C1 segment of cervical spinal cord (tissue), 14 donors: ENCODE measurements at regions not wholly inside any gene's neighbourhood (a gene's known extent, or its start where the extent isn't known, plus 50 kb on each side); places are given as distances from the start of the nearest gene placed in this dataset.

ENCODE experiments used
- DNase-seq, 14 donors: peaks; one replicate each; lab custom pipeline; 2025; lab: John Stamatoyannopoulos, UW

- no peak for DNase-seq
Measured at GRCh38 chr5:135124128-135124527, 90.1 kb upstream of the PITX1 start.

- DNase-seq = no peak
Measured at GRCh38 chr5:135122797-135123196, 88.8 kb upstream of the PITX1 start.

- no peak for DNase-seq
Measured at GRCh38 chr5:135120951-135121350, 86.9 kb upstream of the PITX1 start.

GRCh38 chr5:135119481-135119880, 85.5 kb upstream of the PITX1 start:
- no peak for DNase-seq

GRCh38 chr5:135117590-135117989, 83.6 kb upstream of the PITX1 start:
- no peak for DNase-seq

GRCh38 chr5:135116160-135116561, 82.1 kb upstream of the PITX1 start:
- DNase-seq = peak in 3 of 14 donors; percentile 11 to 37 (median 36)

GRCh38 chr5:135115591-135115990, 81.6 kb upstream of the PITX1 start:
- DNase-seq = no peak

- no peak for DNase-seq
Measured at GRCh38 chr5:135114759-135115158, 80.7 kb upstream of the PITX1 start.

- no peak for DNase-seq
Measured at GRCh38 chr5:135112008-135112725, 78.1 kb upstream of the PITX1 start.

- DNase-seq = no peak
Measured at GRCh38 chr5:135110785-135111596, 77.0 kb upstream of the PITX1 start.

GRCh38 chr5:135108992-135109391, 75.0 kb upstream of the PITX1 start:
- no peak for DNase-seq

GRCh38 chr5:135108569-135108968, 74.5 kb upstream of the PITX1 start:
- no peak for DNase-seq

- no peak for DNase-seq
Measured at GRCh38 chr5:135107986-135108385, 74.0 kb upstream of the PITX1 start.

GRCh38 chr5:135106610-135107471, 72.8 kb upstream of the PITX1 start:
- DNase-seq = no peak

- no peak for DNase-seq
Measured at GRCh38 chr5:135106136-135106535, 72.1 kb upstream of the PITX1 start.

GRCh38 chr5:135105105-135105484, 71.1 kb upstream of the PITX1 start:
- no peak for DNase-seq

- no peak for DNase-seq
Measured at GRCh38 chr5:135103575-135103853, 69.5 kb upstream of the PITX1 start.

GRCh38 chr5:135102716-135103574, 68.9 kb upstream of the PITX1 start:
- DNase-seq = no peak

GRCh38 chr5:135100431-135100830, 66.4 kb upstream of the PITX1 start:
- no peak for DNase-seq

- no peak for DNase-seq
Measured at GRCh38 chr5:135100011-135100410, 66.0 kb upstream of the PITX1 start.

- DNase-seq = no peak
Measured at GRCh38 chr5:135097390-135097789, 63.4 kb upstream of the PITX1 start.
